ENCODE measurements at regions not wholly inside any gene's neighbourhood (a gene's known extent, or its start where the extent isn't known, plus 50 kb on each side); places are given as distances from the start of the nearest gene placed in this dataset.
"Not testable (repeated sequence)": the region's sequence is repeated elsewhere in the genome, so short reads cannot be mapped to it uniquely, and the experiment has no call there.

- DNase-seq (ENCODE audit: low read depth), result no peak
Measured at GRCh38 chr6:126665551-126665950, 325.6 kb downstream of the CENPW start.

DNA sequence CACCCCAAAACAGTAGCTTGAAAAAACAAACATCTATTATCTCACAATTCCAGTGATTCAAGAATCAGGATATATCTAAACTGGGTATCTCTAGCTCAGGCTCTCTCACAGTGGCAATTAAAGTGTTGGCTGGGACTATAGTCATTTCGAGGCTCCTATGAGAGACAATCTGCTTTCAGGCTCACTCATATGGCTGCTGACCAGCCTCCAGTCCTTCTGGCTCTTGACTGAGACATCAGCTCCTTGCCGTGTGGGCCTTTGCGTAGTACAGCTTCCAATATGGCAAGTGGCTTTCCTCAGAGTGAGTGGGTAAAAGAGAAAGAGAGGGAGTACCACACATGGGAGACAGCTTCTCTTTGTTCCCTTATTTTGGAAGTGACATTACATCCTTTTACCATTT is 327.2 kb downstream of the CENPW start:
- no peak for DNase-seq (ENCODE audit: low read depth)

DNA sequence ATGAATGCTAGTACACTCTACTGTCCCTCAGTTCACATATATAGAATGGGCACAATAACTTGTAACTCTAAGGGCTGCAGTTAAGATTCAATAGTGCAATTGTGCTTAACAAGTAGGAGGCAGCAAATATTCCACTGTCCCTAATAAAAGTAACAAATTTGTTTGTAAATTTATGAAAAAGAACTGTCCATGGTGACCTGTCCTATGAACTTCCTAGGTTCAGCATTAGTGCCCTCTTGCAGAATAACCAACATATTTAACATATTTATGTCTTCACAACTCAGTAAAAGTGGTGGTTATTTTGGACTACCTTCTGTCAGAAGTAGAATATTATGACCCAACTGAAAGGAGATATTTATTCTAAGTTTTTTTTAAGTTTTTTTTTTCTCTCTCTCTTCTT is 327.8 kb downstream of the CENPW start:
- DNase-seq (ENCODE audit: low read depth), result no peak

DNA sequence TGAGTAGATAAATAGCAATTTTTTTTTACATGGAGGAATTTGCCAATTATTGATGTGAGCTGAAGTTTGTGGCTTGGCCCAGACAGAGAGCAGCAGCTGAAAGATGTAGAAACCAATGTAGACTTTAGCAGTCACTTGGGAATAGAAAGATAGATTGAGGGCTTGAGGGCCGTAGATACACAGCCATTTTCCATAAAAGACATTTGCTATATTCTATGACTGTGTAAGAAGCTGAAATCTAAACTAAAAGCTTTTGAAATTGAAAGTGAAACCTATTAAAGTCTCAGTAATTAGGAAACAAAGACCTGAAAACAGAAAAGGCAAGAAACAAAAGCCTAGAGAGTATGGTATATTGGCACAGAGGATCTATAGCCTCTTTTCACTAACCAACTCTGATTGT is 332.7 kb downstream of the CENPW start:
- peak; percentile 66 for DNase-seq (ENCODE audit: low read depth)

DNA sequence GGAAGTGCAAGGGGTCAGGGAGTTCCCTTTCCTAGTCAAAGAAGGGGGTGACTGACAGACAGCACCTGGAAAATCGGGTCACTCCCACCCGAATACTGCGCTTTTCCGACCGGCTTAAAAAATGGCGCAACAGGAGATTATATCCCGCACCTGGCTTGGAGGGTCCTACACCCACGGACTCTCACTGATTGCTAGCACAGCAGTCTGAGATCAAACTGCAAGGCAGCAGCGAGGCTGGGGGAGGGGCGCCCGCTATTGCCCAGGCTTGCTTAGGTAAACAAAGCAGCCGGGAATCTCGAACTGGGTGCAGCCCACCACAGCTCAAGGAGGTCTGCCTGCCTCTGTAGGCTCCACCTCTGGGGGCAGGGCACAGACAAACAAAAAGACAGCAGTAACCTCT is 333.8 kb downstream of the CENPW start:
- not testable (repeated sequence) for DNase-seq (ENCODE audit: low read depth)

DNA sequence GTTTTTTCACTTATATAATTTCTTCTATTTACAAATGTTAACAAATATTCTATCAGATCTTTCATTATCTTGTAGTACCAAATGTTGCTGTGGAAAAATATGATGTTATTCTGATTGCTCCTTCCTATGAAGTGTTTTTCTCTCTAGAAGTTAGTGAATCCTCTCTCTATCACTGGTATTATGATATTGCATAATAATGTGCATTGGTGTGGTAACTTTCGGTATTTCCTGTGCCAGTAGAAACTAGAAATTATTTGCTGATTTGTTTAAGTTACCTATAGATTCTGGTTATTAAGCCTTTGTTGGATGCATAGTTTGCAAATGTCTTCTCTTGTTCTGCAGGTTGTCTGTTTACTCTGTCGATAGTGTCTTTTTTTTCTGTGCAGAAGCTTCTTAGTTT is 342.5 kb downstream of the CENPW start:
- DNase-seq (ENCODE audit: low read depth), result no peak

GRCh38 chr6:126685182-126685581 is 345.3 kb downstream of the CENPW start:
- DNase-seq (ENCODE audit: low read depth), result no peak

DNA sequence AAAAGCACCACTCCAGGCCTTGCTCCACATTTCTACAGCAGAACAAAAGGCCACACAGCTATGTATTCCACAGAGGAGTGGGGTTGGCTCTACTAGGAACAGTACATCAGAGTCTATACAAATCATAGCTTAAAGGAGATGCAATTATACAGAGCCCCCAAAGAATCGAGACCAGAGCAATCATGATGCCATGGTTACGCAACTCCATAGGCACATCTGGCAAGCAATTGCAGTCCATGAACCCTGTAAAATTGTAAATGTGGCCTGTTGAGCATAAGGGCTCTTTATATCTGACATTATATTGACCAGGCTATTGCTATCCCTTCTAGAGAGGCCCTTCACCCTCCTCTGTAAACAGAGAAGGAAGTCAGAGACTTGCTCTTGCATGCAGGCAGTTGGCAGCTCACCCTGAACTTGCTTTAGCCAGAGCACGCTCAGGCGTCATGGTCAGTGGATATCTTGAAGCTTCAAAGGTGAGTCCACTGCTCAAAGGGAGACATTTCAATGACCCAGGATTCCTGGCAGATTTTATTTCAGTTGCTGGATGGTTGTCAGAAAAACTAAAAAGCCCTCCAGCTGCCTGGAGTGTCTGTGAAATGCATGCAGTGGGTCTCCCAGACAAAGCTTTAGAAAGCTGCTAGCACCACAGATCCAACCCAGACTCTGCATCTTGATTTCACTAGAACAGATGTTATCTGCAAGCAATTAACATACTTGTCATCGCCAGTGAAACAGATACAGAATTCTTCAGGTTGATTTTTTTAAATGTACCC is 357.2 kb downstream of the CENPW start:
- no peak for DNase-seq (ENCODE audit: low read depth)

- no peak for DNase-seq (ENCODE audit: low read depth)
Measured at GRCh38 chr6:126698732-126699240, 358.9 kb downstream of the CENPW start.

- DNase-seq (ENCODE audit: low read depth), result no peak
Measured at GRCh38 chr6:126701676-126702560, 362.0 kb downstream of the CENPW start.

GRCh38 chr6:126716032-126716431 is 376.1 kb downstream of the CENPW start:
- peak; percentile 91 for DNase-seq (ENCODE audit: low read depth)

DNA sequence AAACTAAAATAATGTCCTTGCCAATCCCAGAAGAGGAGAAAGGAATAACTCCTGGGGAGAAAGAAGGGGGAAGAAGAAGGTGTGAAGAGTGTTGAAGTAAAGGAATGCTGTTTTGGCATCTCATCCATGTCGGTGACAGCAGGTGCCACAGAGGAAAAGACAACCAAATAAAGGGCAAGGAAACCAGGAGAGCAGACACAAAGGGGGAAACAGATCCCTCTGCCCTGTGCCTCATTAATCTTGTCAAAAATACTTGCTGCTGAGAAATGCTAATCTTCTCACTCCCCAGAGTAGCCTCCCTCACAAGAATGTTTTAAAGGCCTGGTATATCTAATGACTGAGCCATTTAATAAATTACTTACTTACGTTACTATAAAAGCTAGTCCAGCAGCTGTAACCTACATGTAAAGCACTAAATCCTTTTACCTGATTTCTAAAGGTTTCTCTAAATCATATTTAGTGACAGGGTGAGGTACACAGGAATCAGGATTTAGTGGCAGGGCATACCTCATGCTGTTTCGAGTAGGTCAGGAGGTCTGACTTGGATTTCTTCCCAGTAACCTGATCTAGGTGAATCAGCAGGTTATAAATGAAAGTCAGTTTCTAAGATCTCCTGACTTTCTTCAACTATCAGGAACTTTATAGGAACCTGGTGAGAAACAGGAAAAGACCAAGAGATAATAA is 377.1 kb downstream of the CENPW start:
- peak; percentile 73 for DNase-seq (ENCODE audit: low read depth)

- DNase-seq (ENCODE audit: low read depth), result no peak
Measured at GRCh38 chr6:126718600-126719327, 378.8 kb downstream of the CENPW start.

- DNase-seq (ENCODE audit: low read depth), result no peak
Measured at GRCh38 chr6:126720304-126720703, 380.4 kb downstream of the CENPW start.

DNA sequence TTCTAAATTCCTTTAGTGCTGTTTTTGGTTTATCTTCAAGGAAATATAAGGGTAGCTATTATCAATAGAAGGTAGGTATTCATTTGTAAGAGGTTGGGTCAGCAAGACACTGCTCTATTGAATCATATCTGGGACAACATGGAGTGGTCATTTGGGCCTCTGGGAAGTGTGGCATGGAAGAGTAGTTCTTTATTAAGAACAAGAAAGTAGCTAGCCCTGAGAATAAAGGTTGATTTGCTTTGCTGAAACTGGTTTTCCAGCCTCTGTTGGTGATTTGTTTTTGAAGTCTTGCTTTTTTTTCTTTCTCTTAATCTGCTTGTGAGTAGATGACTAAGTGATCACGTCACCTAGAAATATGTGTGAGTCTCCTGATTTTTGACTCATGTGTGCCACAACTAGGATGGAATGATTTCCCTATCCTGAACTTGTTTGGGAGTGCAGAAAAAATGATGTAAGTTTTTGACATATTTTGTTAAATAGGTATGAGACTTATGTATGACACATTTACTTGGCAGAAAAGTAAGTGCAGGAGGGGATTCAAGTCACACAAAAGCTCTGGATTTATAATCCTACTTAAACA is 381.8 kb downstream of the CENPW start:
- peak; percentile 50 for DNase-seq (ENCODE audit: low read depth)

GRCh38 chr6:126722411-126722810 is 382.5 kb downstream of the CENPW start:
- no peak for DNase-seq (ENCODE audit: low read depth)

DNA sequence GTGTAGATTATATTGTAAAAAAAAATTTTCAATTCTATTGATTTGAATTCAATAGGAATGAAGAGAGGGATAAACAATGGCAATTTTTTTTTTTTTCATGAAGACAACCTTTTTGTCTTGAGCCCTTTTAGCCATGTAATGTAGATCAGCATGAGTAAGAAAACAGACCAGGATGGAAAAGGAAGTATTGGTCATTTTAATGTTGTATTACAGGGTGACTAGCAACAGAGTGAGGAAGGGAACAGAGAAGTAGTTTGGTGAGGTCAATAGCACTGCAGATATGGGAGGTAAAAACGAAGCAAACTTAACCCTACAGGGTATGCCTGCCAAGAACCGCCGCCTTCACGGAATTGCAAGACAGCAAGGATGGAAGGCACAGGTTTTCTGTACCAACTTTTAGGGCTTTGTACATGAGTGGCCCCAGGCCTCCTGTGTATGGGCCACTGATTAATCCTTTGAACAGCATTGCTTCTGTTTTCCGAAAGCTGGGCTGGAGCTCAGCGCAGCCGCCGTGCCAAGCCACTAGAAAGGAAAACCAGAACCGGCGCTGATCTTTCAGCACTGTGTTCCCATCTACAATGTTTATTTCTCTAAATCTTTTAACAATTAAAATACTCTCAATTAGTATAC is 383.7 kb downstream of the CENPW start:
- DNase-seq (ENCODE audit: low read depth), result no peak

DNA sequence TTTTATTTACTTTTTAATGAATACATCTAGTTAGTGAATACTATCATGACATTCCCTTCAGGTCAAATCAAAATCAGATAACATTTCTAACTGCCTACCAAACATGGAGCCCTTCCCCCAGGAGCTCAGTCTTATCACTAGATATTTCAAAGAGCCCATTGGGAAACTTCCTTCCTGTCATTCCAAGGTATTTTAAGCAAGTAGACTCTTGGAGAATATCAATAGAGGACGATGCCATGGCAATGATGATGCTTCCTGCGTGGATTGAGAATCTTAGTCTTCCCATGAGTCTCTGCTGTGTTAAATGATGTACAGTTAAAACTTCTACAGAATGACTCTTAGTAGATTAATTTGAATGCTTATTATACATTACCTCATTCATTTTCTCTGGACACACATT is 384.9 kb downstream of the CENPW start:
- no peak for DNase-seq (ENCODE audit: low read depth)

DNA sequence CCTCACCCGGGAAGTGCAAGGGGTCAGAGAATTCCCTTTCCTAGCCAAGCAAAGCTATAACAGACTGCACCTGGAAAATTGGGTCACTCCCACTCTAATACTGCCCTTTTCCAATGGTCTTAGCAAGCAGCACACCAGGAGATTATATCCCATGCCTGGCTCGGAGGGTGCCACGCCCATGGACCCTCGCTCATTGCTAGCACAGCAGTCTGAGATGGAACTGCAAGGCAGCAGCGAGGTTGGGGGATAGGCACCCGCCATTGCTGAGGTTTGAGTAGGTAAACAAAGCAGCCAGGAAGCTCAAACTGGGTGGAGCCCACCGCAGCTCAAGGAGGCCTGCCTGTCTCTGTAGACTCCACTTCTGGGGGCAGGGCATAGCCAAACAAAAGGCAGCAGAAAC is 386.5 kb downstream of the CENPW start:
- DNase-seq (ENCODE audit: low read depth), result not testable (repeated sequence)

- DNase-seq (ENCODE audit: low read depth), result no peak
Measured at GRCh38 chr6:126738146-126738545, 380.3 kb upstream of the RSPO3 start.
